ENCODE measurements at regions not wholly inside any gene's neighbourhood (a gene's known extent, or its start where the extent isn't known, plus 50 kb on each side); places are given as distances from the start of the nearest gene placed in this dataset.
A peak's percentile ranks its signal among the peaks of the same experiment; 100 is the strongest.

- Histone ChIP-seq H3K4me3 (ENCODE audit: low read length) (no peak overlapping the region), H3K27ac (ENCODE audit: low read length) (no peak overlapping the region), H3K27me3 (ENCODE audit: control insufficient read depth, insufficient read depth, low read length) (no peaks in the 10 kb centered on the region), H3K9me3 (replicated peaks; ENCODE audit: control insufficient read depth, low read depth, low read length) (no peaks in the 10 kb centered on the region), H3K36me3 (ENCODE audit: control insufficient read depth, insufficient read depth, low read length) (no peaks in the 10 kb centered on the region), H3K4me1 (ENCODE audit: control insufficient read depth, insufficient read depth, low read length) (no peaks in the 10 kb centered on the region)
- DNase-seq, result no peak
- WGBS (ENCODE audit: insufficient coverage), result no CpG with 5 or more reads among the region's 3 CpGs
These were observed 63.2 kb upstream of the MAGI1 start for GRCh38 chr3:66101901-66102300.

- Histone ChIP-seq H3K36me3 (ENCODE audit: control insufficient read depth, insufficient read depth, low read length) (no peaks in the 10 kb centered on the region), H3K9me3 (replicated peaks; ENCODE audit: control insufficient read depth, low read depth, low read length) (peaks cover 7% of the 10 kb centered on the region), H3K4me1 (ENCODE audit: control insufficient read depth, insufficient read depth, low read length) (no peaks in the 10 kb centered on the region), H3K27ac (ENCODE audit: low read length) (no peak overlapping the region), H3K4me3 (ENCODE audit: low read length) (no peak overlapping the region), H3K27me3 (ENCODE audit: control insufficient read depth, insufficient read depth, low read length) (no peaks in the 10 kb centered on the region)
- WGBS (ENCODE audit: insufficient coverage), result 100% methylated on average over 1 of the region's 1 CpG
- DNase-seq, result no peak
These were observed 60.9 kb upstream of the MAGI1 start for GRCh38 chr3:66099541-66100065.

GRCh38 chr3:66098436-66098835 lies 59.7 kb upstream of the MAGI1 start:
- DNase-seq, result no peak
- no peak overlapping the region for H3K4me3 ChIP-seq (ENCODE audit: low read length)
- 60% methylated on average over 1 of the region's 4 CpGs for WGBS (ENCODE audit: insufficient coverage)
- no peaks in the 10 kb centered on the region for H3K36me3 ChIP-seq (ENCODE audit: control insufficient read depth, insufficient read depth, low read length)
- no peak overlapping the region for H3K27ac ChIP-seq (ENCODE audit: low read length)
- H3K27me3 ChIP-seq (ENCODE audit: control insufficient read depth, insufficient read depth, low read length), result no peaks in the 10 kb centered on the region
- H3K4me1 ChIP-seq (ENCODE audit: control insufficient read depth, insufficient read depth, low read length), result no peaks in the 10 kb centered on the region
- peaks cover 7% of the 10 kb centered on the region for H3K9me3 ChIP-seq (replicated peaks; ENCODE audit: control insufficient read depth, low read depth, low read length)

GRCh38 chr3:66097647-66098046 lies 58.9 kb upstream of the MAGI1 start:
- DNase-seq, result no peak
- no peaks in the 10 kb centered on the region for H3K4me1 ChIP-seq (ENCODE audit: control insufficient read depth, insufficient read depth, low read length)
- H3K27ac ChIP-seq (ENCODE audit: low read length), result no peak overlapping the region
- peaks cover 7% of the 10 kb centered on the region for H3K9me3 ChIP-seq (replicated peaks; ENCODE audit: control insufficient read depth, low read depth, low read length)
- H3K27me3 ChIP-seq (ENCODE audit: control insufficient read depth, insufficient read depth, low read length), result no peaks in the 10 kb centered on the region
- H3K4me3 ChIP-seq (ENCODE audit: low read length), result no peak overlapping the region
- 89% methylated on average over 1 of the region's 4 CpGs for WGBS (ENCODE audit: insufficient coverage)
- no peaks in the 10 kb centered on the region for H3K36me3 ChIP-seq (ENCODE audit: control insufficient read depth, insufficient read depth, low read length)

- Histone ChIP-seq H3K36me3 (ENCODE audit: control insufficient read depth, insufficient read depth, low read length) (no peaks in the 10 kb centered on the region), H3K4me1 (ENCODE audit: control insufficient read depth, insufficient read depth, low read length) (no peaks in the 10 kb centered on the region), H3K4me3 (ENCODE audit: low read length) (no peak overlapping the region), H3K9me3 (replicated peaks; ENCODE audit: control insufficient read depth, low read depth, low read length) (peaks cover 7% of the 10 kb centered on the region), H3K27me3 (ENCODE audit: control insufficient read depth, insufficient read depth, low read length) (no peaks in the 10 kb centered on the region), H3K27ac (ENCODE audit: low read length) (no peak overlapping the region)
- no peak for DNase-seq
- 77% methylated on average over 3 of the region's 5 CpGs for WGBS (ENCODE audit: insufficient coverage)
These were observed 56.7 kb upstream of the MAGI1 start for GRCh38 chr3:66095295-66096001.

GRCh38 chr3:66093981-66094380 lies 55.3 kb upstream of the MAGI1 start:
- Histone ChIP-seq H3K4me1 (ENCODE audit: control insufficient read depth, insufficient read depth, low read length) (no peaks in the 10 kb centered on the region), H3K27me3 (ENCODE audit: control insufficient read depth, insufficient read depth, low read length) (no peaks in the 10 kb centered on the region), H3K36me3 (ENCODE audit: control insufficient read depth, insufficient read depth, low read length) (no peaks in the 10 kb centered on the region), H3K4me3 (ENCODE audit: low read length) (no peak overlapping the region), H3K27ac (ENCODE audit: low read length) (no peak overlapping the region), H3K9me3 (replicated peaks; ENCODE audit: control insufficient read depth, low read depth, low read length) (peaks cover 7% of the 10 kb centered on the region)
- DNase-seq, result no peak
- no CpG with 5 or more reads among the region's 4 CpGs for WGBS (ENCODE audit: insufficient coverage)

- Histone ChIP-seq H3K36me3 (ENCODE audit: control insufficient read depth, insufficient read depth, low read length) (no peaks in the 10 kb centered on the region), H3K9me3 (replicated peaks; ENCODE audit: control insufficient read depth, low read depth, low read length) (peaks cover 7% of the 10 kb centered on the region), H3K4me1 (ENCODE audit: control insufficient read depth, insufficient read depth, low read length) (no peaks in the 10 kb centered on the region), H3K27me3 (ENCODE audit: control insufficient read depth, insufficient read depth, low read length) (no peaks in the 10 kb centered on the region), H3K4me3 (ENCODE audit: low read length) (peak overlapping the region; percentile 8), H3K27ac (ENCODE audit: low read length) (peak overlapping the region; percentile 35)
- WGBS (ENCODE audit: insufficient coverage), result 40% methylated on average over 1 of the region's 10 CpGs
- peak; percentile 78 for DNase-seq
These were observed 53.7 kb upstream of the MAGI1 start for GRCh38 chr3:66092175-66092995.
